TTC549 (cell line): ENCODE measurements at regions not wholly inside any gene's neighbourhood (a gene's known extent, or its start where the extent isn't known, plus 50 kb on each side); places are given as distances from the start of the nearest gene placed in this dataset.

ENCODE experiments used
- FAIRE-seq: peaks from 2 replicates; lab custom pipeline; 2012; peaks lifted over from hg19 to GRCh38; lab: Jason Lieb, UNC

DNA sequence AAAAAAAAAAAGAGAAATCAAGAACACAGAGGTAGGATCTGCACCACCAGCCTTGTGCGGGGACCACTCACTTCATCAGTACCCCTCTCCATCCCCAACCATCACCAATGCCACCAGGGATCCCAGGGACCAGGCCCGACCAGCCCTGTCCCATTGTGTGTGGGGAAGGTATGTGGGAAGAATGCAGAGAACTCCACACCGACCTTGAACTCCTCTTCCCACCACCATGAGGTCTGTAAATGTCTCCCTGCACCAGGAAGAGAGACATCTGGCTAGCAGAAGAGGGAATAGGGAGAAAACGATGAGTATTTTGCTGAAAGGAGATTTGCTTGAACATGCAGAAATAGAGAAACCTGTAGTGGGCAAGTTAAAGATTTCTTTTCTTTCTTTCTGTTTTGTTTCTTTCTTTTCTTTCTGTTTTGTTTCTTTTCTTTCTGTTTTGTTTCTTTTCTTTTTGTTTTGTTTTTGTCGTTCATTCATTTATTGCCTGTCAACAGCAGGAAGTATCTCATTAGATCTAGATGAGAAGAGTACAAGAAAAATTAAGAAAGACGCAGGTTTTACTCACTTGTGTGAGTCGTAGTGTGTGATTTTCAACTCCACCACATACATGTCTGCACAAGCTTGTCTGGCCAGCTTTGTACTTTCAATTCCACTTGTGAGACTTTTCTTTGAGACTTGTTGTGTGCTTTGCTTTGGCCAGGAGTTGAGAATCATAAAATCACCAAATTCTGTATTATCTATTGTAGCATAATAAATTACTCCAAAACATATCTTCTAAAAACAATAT is 179.8 kb upstream of the HAAO start:
- no peak for FAIRE-seq

DNA sequence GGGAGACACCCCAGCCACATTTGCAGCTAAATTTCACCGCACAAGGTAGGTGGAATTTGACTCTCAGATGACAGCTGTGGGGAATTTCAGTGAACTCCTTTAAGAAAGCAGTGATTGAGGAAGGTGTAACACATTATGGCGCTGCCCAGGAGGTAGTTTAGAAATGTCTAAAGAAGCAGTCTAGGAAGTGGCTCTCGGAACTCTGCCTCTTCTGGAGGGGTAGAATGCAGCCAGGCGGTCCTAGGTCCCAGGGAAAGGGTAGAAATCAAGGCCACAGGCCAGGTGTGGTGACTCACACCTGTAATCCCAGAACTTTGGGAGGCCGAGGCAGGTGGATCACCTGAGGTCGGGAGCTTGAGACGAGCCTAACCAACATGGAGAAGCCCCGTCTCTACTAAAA is 179.0 kb upstream of the HAAO start:
- no peak for FAIRE-seq

DNA sequence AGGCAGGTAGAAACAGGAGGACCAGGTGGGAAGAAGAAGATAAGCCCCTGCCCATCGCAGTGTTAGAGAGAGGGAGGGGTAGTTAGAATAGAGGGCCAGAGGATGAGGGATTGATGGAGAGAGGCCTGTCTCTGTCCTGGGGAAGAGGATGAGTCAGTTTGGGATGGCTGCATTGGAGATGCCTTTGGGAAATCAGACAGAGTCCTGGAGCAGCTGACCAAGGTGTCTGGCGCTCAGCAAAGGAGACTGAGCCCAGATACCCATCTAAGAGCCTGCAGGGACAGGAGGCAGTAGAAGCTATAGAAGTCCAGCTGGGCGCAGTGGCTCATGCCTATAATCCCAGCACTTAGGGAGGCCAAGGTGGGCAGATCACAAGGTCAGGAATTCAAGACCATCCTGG is 177.8 kb upstream of the HAAO start:
- no peak for FAIRE-seq

DNA sequence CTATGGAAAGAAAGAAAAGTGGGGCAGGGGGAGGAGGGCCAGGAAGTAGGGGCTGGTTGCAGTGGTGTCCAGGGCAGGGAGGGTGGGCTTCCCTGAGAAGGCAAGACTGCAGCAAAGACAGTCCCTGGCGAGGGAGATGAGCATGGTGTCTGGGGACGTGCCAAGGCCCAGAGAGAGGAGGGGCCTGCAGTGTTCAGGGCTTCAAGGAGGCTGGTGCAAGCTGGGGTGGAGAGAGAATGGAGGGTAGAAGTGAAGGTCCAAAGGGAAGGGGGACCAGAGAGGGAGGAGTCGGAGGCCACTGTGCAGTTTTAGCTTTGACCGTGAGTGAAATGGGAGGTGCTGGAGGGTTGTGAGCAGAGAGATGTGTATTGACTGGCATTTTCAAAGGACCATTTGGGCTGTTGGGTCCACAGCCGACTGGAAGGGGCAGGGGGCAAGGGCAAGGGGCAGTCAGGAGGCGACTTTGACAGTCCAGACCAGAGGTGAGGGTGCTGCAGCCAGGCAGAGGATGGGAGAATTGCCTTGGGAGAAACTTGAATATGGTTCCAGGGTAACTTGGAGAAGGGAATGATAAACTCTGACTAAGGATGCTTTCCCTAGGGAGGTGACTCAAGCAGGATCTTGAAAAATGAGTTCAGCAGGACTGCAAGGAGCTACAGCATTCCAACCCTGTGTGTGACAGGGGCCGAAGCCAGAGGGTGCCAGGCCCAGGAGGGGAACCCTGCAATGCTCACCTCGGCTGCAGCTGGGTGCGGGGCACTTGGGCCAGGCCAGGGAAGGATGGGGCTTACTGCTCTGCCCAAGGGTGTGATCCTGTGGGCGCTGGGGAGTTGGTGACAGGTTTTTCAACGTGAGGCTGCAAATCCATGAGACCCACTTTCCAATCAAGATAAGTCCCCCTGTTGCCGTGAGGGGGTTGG is 177.1 kb upstream of the HAAO start:
- FAIRE-seq: no peak

DNA sequence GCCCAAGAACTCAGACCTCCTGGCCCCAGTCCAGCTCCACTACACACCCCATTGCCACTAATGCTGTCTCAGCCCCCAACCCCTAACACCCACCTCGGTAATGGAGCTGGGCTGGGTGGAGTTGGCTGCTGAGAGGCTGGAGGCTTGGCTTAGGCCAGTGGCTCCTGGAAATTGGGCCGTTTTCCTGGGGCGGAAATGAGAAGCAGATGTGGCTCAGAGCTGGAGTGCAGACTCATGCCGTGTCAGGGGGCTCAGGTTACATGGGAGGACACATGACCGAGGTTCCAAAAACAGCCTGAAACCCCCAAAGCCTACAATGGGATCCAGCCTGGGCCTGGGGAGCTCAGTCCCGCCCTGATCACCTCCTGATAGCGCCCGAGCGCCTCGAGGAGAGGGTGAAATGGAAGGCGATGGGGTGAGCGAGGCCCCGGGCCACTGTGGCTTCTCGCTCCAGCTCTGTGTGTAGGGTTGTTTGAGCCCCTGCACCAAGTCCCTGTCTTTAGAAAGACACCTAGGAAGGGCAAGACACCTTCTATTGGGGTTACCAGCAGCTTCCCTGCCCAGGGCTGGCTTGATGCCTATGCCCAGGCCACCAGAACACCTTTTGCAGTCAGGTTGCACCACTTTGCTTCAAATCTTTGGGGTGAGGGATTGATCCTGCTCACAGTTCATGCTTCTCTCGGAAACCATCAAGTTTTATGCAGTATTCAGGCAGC is 175.7 kb upstream of the HAAO start:
- FAIRE-seq: no peak

DNA sequence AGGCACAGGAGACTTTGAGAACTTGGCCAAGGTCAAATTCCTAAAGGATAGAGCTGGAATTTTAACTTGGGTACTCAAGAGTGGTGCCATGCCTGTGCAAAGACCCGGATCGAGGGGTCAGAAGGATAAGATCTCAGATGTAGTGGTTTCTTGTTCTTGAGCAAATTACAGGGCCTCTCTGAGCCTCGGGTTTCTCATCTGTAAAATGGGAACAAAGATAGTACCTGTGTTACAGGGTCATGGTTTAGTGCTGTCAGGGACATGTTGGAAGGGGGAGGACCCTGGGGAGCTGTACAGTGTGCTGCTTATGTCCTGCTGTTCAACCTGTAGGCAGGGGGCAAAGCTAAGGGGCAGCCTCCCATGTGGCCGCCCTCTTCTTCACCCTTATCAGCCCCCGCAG is 173.5 kb upstream of the HAAO start:
- no peak for FAIRE-seq

DNA sequence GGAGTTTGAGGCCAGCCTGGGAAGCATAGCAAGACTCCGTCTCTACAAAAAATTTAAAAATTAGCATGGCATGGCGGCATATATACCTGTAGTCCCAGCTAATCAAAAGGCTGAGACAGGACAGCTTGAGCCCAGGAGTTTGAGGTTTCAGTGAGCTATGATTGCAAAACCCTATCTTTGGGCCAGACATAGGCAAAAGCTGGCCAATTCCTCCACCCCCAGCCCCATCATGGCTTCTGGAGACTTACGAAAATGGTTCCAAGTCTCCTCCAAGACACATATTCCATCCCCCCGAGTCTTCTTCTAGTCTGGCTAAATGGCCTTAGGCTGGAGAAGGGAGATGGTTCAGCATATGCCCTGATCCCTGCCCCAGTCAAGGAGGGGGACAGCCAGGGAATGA is 172.8 kb upstream of the HAAO start:
- no peak for FAIRE-seq

DNA sequence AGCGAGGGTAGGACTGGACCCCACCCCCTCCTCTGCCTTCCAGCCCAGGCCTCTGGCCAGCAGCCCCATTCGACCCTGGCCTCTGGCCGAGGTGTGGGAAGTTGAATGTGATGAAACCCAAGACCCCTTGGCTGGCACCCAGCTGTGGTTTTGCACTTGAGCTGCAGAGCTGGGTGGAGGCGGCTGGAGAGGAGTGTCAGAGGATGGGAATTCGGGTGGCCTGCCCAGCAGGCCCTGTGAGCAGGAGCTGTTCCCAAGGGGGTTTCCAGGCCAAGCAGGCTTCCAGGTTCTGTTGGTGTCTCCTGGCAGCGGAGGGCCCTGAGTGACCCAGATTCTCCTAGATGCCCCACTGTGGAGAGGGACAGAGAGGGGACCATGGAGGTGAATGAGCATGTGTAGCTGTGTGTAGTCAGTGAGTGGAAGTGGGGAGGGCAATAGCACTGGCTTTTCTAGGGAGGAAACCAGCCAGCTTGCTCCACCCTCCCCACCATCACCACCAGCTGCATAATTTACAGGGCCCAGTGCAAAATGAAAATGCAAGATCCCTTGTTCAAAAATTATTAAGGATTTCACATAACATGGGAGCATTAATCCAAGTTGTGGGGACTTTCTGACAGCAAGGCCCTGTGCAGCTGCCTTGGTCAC is 172.2 kb upstream of the HAAO start:
- FAIRE-seq: no peak

DNA sequence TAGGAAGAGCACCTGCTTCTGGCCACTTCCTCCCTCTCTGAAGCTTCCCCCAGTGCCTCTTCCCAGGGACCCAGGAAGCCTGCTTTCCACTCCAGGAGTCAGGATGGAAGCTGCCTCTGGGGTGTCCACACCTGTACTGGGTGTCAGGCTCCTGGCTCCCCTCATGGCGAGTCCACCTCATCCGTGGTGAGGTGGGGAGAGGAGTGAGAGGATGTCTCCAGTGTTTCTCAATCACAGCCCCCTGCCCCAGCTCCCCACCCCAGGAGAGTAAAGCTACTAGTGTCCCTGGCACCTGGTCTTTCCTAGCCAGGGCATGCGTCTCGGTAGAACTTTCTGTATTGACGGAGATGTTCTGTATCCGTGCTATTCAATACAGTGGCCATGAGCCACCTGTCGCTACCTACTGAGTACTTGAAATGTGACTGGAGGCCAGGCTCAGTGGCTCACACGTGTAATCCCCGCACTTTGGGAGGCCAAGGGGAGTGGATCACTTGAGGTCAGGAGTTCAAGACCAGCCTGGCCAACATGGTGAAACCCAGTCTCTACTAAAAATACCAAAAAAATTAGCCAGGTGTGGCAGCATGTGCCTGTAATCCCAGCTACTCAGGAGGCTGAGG is 171.2 kb upstream of the HAAO start:
- FAIRE-seq: no peak

DNA sequence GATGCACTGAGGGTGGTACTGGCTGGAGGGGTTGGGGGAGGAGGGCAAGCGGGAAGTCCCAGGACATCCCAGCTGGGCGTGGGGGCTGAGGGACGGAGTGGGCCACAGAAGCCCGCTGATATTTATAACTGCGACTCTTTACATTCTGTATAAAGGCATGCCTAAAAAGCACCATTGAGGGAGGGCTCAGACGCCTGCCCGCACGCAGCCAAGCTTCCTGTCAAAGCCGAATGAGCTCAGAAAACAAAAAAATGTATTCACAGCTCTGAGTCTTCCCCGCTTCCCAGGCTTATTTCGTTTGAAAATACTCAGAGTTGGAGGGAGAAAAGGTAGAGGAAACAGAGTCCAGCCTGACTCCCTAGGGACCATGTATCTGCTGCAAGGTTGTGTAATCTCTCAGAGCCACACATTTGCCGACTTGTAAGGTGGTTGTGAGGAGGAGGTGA is 170.1 kb upstream of the HAAO start:
- FAIRE-seq: no peak

DNA sequence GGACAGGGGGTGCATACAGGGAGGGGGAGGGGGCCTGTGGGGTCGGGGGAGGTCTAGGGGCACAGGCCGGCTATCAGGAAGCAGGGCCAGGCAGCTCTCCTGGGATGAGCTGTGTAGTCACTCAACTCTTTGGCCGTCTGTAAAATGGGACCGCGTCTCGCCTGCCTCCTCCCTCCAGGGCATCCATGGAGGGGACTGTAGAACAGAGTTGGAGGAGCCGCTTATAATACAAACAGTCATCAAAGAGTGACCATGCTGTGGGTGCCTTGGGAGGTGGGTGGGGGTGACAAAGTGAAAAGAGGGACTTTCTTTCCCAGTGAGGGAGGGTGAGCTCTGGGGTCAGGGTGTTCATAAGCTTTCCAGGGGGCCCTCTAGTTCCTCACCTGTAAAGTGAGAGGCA is 169.6 kb upstream of the HAAO start:
- no peak for FAIRE-seq

DNA sequence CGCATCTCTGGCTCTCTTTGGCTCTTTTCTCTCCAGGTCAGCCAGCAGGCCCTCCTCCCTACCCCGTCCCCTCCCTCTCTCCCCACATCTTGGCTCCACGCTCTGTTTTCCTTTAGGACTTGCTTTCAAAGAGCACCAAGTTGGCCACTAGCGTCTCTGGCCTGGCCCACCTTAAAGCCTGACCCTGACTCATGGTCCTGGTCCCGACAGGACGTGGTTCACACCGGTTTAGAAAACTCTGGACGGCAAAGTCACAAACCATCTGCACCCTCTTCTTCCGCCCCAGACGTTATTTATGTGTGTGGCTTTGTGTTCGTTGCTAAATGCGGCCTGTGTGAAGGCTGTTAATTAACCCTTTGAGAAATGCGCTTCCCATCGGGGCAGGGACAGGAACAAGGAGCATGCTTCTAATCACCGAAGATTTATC is 169.0 kb upstream of the HAAO start:
- no peak for FAIRE-seq

DNA sequence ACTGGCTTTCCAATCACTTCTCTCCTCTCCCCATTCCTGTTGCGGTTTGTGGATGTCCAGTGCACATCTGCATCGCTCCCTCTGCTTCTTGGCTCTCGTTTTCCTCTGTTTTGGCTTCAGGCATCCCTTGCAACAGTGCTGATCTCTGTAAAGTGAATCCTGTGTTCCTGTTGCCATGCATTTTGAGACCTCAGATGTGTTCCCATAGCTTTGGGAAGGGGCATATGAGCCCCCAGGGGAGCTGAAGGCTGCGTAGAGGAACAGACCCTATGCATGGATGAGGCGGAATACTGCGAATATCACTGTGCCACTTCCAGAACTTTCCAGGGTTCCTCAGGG is 168.4 kb upstream of the HAAO start:
- no peak for FAIRE-seq

DNA sequence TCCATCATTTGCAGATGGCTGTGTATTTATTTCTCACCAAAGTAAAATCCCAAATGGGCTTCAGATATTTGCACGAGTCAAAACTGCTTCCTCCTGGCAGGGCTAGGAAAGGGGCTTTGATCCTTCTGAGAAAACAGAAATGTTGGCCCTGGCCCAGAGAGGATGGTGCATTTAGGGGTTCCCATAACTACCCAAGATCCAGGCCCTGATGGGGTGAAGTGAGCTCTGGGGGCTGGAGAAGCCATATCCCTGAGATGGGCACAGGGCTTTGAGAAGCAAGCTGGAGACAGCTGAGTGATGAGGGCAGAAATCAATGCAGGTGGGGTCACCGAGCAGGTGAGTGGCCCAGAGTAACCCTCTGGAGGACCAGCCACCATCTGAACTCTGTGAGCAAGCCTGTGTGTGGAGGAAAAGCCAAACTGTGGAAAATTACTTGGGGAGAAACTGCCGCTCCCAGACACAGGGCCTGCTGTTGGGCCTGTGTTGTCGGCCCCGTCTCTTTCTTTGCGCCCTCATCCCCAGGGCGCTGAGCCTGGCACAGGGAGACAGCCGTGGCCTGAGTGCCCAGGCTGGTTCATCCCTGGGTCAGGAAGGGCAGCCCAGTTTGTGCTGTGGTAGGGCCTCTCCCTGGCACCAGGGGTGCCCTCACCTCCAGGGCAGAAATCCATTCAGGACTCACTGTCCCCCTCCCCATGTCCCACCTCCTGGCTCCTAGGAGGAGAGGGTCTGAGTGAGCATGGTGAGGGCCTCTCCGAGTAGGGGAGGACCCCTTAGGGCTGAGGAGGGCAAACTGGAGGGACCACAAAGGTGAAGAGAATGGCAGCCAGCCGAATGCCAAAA is 167.8 kb upstream of the HAAO start:
- FAIRE-seq: no peak

DNA sequence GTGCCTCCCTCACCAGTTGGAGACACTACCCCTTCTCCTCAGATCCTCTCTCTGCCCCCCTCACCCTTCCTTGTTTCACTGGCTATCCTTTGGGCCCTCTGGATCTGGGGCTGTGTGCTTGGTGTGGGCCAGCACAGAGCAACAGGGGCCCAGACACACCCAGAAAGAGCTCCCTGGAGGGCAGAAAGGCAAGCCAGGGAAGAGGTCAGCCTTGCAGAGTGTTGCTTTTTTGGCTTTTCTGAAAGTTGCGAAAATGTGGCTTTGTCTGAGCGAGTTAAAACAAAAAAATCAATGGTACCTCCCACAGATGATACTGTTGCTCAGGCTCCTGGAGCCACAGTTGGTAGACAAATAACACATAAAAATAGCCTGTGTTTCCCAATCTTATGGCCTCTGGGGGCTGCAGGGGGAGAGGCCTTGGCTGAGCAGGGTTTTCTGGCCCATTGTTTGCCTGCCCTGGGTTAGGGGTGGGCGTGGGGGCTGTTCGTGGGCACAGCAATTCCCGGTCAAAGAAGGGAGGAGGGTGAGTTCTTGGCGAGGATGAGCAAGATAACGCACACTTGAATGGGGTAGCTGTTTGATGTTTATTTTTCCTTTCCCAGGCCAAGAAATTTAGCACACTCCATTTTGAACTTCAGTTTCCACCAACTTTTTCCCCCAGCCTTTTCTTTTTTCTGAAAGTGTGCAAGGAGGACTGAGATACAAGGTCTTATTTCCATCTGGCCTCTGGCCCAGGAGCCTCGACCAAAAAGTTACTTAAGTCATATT is 167.0 kb upstream of the HAAO start:
- no peak for FAIRE-seq

DNA sequence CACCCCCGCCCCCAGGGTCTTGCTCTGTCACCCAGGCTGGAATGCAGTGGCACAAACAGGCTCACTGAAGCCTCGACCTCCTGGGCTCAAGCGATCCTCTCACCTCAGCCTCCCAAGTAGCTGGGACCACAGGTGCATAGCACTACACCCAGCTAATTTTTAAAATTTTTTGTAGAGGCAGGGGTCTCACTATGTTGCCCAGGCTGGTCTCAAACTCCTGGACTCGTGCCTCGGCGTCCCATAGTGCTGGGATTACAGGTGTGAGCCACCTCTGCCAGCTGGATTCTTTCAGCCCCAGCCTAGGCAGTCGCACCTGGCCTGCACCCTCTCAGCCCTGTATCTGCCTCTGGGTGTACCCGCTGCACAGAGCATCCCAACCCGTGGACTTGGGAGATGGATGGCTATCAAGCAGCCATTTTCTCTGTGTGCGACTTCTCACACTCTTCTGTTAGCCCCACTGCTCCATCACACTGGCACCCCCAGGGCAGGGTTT is 166.4 kb upstream of the HAAO start:
- no peak for FAIRE-seq

DNA sequence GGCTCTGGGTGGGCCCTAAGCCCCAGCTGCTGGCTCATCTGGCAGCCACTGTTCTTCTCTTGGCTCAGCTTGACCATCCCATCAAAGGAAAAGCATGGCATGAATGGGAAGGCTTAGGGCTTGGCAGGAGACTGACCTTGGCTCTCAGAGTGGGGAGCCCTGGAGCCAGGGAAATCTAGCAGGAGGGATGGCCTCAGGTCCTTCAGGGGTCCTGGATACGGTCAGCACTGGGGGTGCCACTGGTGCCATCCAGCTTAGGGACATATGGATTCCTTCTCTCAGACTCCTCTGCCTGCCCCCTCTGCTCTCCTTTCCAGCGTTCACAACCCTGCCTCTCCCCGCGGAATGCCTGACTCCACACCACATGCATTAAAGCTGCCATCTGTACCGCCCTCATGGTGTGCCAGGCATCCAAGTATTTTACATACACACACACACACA is 165.5 kb upstream of the HAAO start:
- no peak for FAIRE-seq

DNA sequence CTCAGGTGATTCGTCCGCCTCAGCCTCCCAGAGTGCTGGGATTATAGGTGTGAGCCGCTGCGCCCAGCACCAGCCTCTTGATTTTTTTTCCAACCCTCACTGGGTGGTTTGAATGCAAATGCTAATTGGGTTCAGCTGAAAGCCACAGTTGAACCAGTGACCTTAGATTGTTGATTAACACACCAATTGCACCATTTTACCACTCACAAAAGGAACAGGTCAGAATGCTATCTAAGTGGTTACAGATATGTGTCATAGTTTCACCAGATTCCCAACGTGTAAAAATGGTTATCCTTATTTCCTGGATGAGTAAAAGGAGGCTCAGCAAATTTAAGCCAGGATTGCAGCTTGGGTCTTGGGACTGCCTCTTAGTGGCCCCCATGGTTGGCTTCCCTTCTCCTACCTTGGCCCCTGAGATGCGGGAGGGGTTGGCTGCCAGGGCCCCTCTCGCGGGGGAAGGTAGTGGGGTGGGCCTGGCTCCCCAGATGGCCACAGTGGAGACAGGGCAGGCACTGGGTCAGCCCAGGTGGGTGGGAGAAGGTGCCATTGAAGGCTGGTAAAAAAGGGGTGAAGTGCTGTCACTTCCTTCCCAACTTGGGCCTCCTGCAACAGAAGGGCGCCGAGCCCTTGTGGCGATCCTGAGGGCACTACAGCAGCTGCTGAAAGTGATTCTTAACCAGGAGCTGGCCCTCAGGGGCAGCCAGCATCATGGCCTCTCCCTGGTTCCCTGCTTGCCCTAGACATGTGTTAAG is 164.9 kb upstream of the HAAO start:
- FAIRE-seq: no peak

DNA sequence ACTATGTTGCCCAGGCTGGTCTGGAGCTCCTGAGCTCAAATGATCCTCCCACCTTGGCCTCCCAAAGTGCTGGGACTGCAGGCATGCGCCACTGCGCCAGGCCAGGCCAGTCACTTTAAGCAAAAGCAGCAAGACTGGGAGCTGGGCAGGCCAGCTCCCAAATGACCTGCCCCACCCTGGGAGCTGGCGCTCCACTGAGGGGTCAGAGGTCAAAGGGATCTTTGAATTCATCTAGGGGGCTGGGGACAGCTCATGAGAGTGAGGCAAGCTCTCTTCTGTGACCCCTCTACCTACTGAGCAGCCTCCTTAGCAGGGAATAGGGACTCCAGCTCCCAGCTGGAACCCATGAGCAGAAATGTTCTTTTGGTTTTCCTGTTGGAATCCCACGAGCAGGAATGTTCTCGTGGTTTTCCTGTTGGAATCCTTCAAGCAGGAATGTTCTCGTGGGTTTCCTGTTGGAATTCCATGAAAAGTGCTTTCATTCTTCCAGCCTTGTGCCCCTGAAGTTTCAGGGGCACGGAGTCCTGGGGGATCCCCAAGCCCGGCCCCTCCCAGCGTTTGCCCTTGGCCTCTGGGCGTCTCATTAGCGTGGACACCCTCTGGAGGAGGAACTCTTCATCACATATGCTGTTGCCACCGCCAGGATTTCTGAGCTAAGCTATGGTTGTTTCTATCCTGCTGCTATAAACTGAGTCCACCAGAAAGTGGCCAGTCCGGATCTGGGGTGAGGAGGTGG is 162.0 kb upstream of the HAAO start:
- no peak for FAIRE-seq
